SK-N-SH (cell line): ENCODE measurements at regions not wholly inside any gene's neighbourhood (a gene's known extent, or its start where the extent isn't known, plus 50 kb on each side); places are given as distances from the start of the nearest gene placed in this dataset.

ENCODE experiments used
- CTCF ChIA-PET: fragments of 300-600, 350-600 bp; formaldehyde crosslinking; extraction: SDS; loops from one replicate; lab custom pipeline; 2021; lab: Yijun Ruan, JAX
- POLR2A ChIA-PET: fragments of 350-600 bp; sonication (Branson Sonifier 250); formaldehyde crosslinking; extraction: SDS; loops from one replicate; lab custom pipeline; 2020; ENCODE audit warnings: antibody characterized with exemption, inconsistent platforms; lab: Yijun Ruan, JAX
- DNase-seq: peaks from one replicate; pipeline ENCODE4 v3.0.0; 2012
- H2AFZ ChIP-seq: fragments of 200-600 bp; sonication (generic); 2 replicates; pipeline ENCODE4 v1.8.1; 2016; ENCODE audit warnings: antibody characterized with exemption, mild to moderate bottlenecking, low read depth
- H3F3A ChIP-seq: fragments of 200-600 bp; sonication (generic); replicated peaks from 2 replicates; pipeline ENCODE3; 2016; ENCODE audit warnings: antibody characterized with exemption, mild to moderate bottlenecking; ENCODE audit not compliant: insufficient read depth
- H3K27ac ChIP-seq, 2 experiments: fragments of 200-500 bp in 1 of 2; fragments of 200-600 bp in 1 of 2; sonication (Bioruptor generic) in 1 of 2; sonication (generic), shearing (Covaris generic) in 1 of 2; 2 replicates each; pipeline versions ENCODE4 v1.5.1 to v1.6.1; 2014 to 2016; ENCODE audit warnings: low read depth in 2 of 2, inconsistent platforms in 1 of 2, low read length in 1 of 2, mild to moderate bottlenecking in 1 of 2, mixed read lengths in 1 of 2
- H3K27me3 ChIP-seq: fragments of 200-600 bp; sonication (generic), shearing (Covaris generic); 2 replicates; pipeline ENCODE4 v1.6.1; 2016; ENCODE audit warnings: mixed run types; ENCODE audit not compliant: insufficient read depth
- H3K36me3 ChIP-seq, 2 experiments: fragments of 200-500 bp in 1 of 2; fragments of 200-600 bp in 1 of 2; sonication (Bioruptor generic) in 1 of 2; sonication (generic) in 1 of 2; replicated peaks in 1 of 2; 2 replicates each; pipeline versions ENCODE3 to v1.5.1; 2014 to 2016; ENCODE audit warnings: low read length in 1 of 2, mild to moderate bottlenecking in 1 of 2; ENCODE audit not compliant: insufficient read depth in 2 of 2, control insufficient read depth in 1 of 2
- H3K4me1 ChIP-seq, 2 experiments: fragments of 200-500 bp in 1 of 2; fragments of 200-600 bp in 1 of 2; sonication (Bioruptor generic) in 1 of 2; sonication (generic), shearing (Covaris generic) in 1 of 2; 2 replicates each; pipeline versions ENCODE4 v1.5.1 to v1.6.1; 2014 to 2016; ENCODE audit warnings: low read depth in 1 of 2, low read length in 1 of 2, mixed run types in 1 of 2; ENCODE audit not compliant: insufficient read depth in 2 of 2, control insufficient read depth in 1 of 2
- H3K4me2 ChIP-seq: fragments of 200-600 bp; sonication (generic), shearing (Covaris generic); 2 replicates; pipeline ENCODE4 v1.6.1; 2017; ENCODE audit warnings: mixed run types
- H3K4me3 ChIP-seq, 2 experiments: fragments of 200-500 bp in 1 of 2; fragments of 200-600 bp in 1 of 2; sonication (Bioruptor generic) in 1 of 2; sonication (generic), shearing (Covaris generic) in 1 of 2; 2 replicates each; pipeline versions ENCODE4 v1.5.1 to v1.8.1; 2014 to 2016; ENCODE audit warnings: low read depth in 2 of 2, inconsistent platforms in 1 of 2, low read length in 1 of 2, mild to moderate bottlenecking in 1 of 2, mixed read lengths in 1 of 2, moderate library complexity in 1 of 2
- H3K79me2 ChIP-seq: fragments of 200-600 bp; sonication (generic); 2 replicates; pipeline ENCODE4 v1.8.1; 2017; ENCODE audit warnings: mild to moderate bottlenecking; ENCODE audit not compliant: insufficient read depth
- H3K9ac ChIP-seq: fragments of 200-600 bp; sonication (generic); 2 replicates; pipeline ENCODE4 v1.6.1; 2017; ENCODE audit warnings: mixed run types
- H3K9me2 ChIP-seq: fragments of 200-600 bp; sonication (generic); 2 replicates; pipeline ENCODE4 v1.6.1; 2017; ENCODE audit warnings: mixed run types
- H3K9me3 ChIP-seq: fragments of 200-600 bp; sonication (generic); 2 replicates; pipeline ENCODE4 v1.6.1; 2017; ENCODE audit warnings: mixed run types, mild to moderate bottlenecking, moderate library complexity
- H4K20me1 ChIP-seq: fragments of 200-600 bp; sonication (generic); 2 replicates; pipeline ENCODE4 v1.6.1; 2017; ENCODE audit warnings: mild to moderate bottlenecking, mixed run types; ENCODE audit not compliant: insufficient read depth
- CHD2 ChIP-seq: fragments of 150-350 bp; IDR thresholded peaks from 2 replicates; pipeline ENCODE4 v1.6.1; 2018; ENCODE audit warnings: low read length; ENCODE audit not compliant: partially characterized antibody
- CTCF ChIP-seq: fragments of 200-600 bp; sonication (generic); IDR thresholded peaks from 2 replicates; pipeline ENCODE4 v1.6.1; 2017; ENCODE audit warnings: antibody characterized with exemption, mild to moderate bottlenecking, moderate library complexity
- ELF1 ChIP-seq: IDR thresholded peaks from 2 replicates; pipeline ENCODE4 v1.4.0; 2012
- EP300 ChIP-seq, 2 experiments: IDR thresholded peaks; 2 replicates each; pipeline versions ENCODE4 v1.4.0 to v1.6.1; 2012; ENCODE audit warnings: borderline replicate concordance in 1 of 2, low read depth in 1 of 2, low read length in 1 of 2
- FOSL2 ChIP-seq: IDR thresholded peaks from 2 replicates; pipeline ENCODE4 v1.4.0; 2012; ENCODE audit warnings: low read depth, mild to moderate bottlenecking, moderate library complexity, borderline replicate concordance
- GABPA ChIP-seq: IDR thresholded peaks from 2 replicates; pipeline ENCODE4 v1.4.0; 2012; ENCODE audit warnings: low read depth, mild to moderate bottlenecking
- GATA2 ChIP-seq: sonication (generic); formaldehyde crosslinking; IDR thresholded peaks from 2 replicates; pipeline ENCODE4 v1.5.0; 2020; ENCODE audit warnings: mild to moderate bottlenecking, missing genetic modification reagents
- JUND ChIP-seq: IDR thresholded peaks from 2 replicates; pipeline ENCODE4 v1.4.0; 2012
- MXI1 ChIP-seq: IDR thresholded peaks from 2 replicates; pipeline ENCODE4 v1.6.1; 2012; ENCODE audit warnings: mild to moderate bottlenecking, low read depth, low read length, improper control_type of control experiment
- NFIC ChIP-seq: IDR thresholded peaks from 2 replicates; pipeline ENCODE4 v1.4.0; 2012; ENCODE audit warnings: borderline replicate concordance
- NRF1 ChIP-seq: IDR thresholded peaks from 2 replicates; pipeline ENCODE4 v1.6.1; 2012; ENCODE audit warnings: low read depth, mild to moderate bottlenecking, low read length
- POLR2AphosphoS5 ChIP-seq: IDR thresholded peaks from 2 replicates; pipeline ENCODE4 v1.6.1; 2012; ENCODE audit warnings: low read depth, low read length
- RAD21 ChIP-seq: IDR thresholded peaks from 2 replicates; pipeline ENCODE4 v1.6.1; 2012; ENCODE audit warnings: mild to moderate bottlenecking, low read length
- SIN3A ChIP-seq: IDR thresholded peaks from 2 replicates; pipeline ENCODE4 v1.6.1; 2012; ENCODE audit warnings: low read depth, mild to moderate bottlenecking, low read length, moderate library complexity, borderline replicate concordance
- TAF1 ChIP-seq: IDR thresholded peaks from 2 replicates; pipeline ENCODE4 v1.6.1; 2012; ENCODE audit warnings: low read depth, mild to moderate bottlenecking, low read length, moderate library complexity, borderline replicate concordance
- TEAD4 ChIP-seq: IDR thresholded peaks from 2 replicates; pipeline ENCODE4 v1.4.0; 2012; ENCODE audit warnings: mild to moderate bottlenecking, borderline replicate concordance; ENCODE audit not compliant: insufficient read depth
- YY1 ChIP-seq: IDR thresholded peaks from 2 replicates; pipeline ENCODE4 v1.4.0; 2012; ENCODE audit warnings: low read depth, mild to moderate bottlenecking
- WGBS: methylation state at CpG from one replicate; pipeline ENCODE4 v1.1.6; 2017; ENCODE audit warnings: low lambda C conversion rate; 5-methylcytosine and 5-hydroxymethylcytosine counted together
- TF ChIP-seq, protein P1 (sequence below): IDR thresholded peaks from 2 replicates; pipeline ENCODE4; 2012

DNA sequence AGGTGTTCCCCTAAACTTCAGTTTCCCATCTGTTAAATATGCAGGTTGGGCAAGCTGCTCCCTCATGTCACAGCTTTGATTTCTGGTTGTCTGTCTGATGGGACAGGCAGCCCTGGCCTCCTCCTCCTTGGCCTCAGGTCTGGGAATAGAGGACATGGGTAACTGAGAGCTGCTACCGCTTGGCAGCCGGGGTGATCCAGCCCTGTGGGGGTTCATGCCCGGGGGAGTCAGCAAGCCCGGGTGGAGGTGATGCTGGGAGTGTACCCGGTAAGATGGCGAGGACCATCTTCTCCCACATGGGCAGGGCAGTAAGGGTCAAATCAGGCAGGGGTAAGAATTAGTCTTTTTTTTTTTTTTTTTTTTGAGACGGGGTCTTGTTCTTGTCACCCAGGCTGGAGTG lies 845.0 kb downstream of the TBC1D22A start:
- Histone ChIP-seq H3K27me3 (no peaks in the 10 kb centered on the region; the same call in 1 of the 2 replicates), H3K9me3 (no peaks in the 10 kb centered on the region; the same call in 1 of the 2 replicates), H3K9me2 (no peaks in the 10 kb centered on the region), H3K79me2 (no peaks in the 10 kb centered on the region), H3K4me3 (no peak overlapping the region), H3K36me3 (no peaks in the 10 kb centered on the region), H2AFZ (no peak overlapping the region), H4K20me1 (no peaks in the 10 kb centered on the region), H3F3A (no peaks in the 10 kb centered on the region), H3K27ac (no peak overlapping the region), H3K4me2 (no peak overlapping the region), H3K4me1 (peaks cover 0 to 5% of the 10 kb centered on the region in 2 experiments; a peak in 1 of 4 replicates), H3K9ac (no peak overlapping the region)
- 28% methylated on average over 7 of the region's 7 CpGs for WGBS
- POLR2A ChIA-PET = no interaction called here
- CTCF ChIA-PET = no interaction called here
- TF ChIP-seq CHD2 (no peak), MXI1 (no peak), TAF1 (no peak)
- TF ChIP-seq, protein P1, sequence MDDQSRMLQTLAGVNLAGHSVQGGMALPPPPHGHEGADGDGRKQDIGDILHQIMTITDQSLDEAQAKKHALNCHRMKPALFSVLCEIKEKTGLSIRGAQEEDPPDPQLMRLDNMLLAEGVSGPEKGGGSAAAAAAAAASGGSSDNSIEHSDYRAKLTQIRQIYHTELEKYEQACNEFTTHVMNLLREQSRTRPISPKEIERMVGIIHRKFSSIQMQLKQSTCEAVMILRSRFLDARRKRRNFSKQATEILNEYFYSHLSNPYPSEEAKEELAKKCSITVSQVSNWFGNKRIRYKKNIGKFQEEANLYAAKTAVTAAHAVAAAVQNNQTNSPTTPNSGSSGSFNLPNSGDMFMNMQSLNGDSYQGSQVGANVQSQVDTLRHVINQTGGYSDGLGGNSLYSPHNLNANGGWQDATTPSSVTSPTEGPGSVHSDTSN = no peak
- DNase-seq = no peak

- Histone ChIP-seq H3K4me1 (peaks cover 0 to 5% of the 10 kb centered on the region in 2 experiments; a peak in 1 of 4 replicates), H3K27me3 (no peaks in the 10 kb centered on the region; the same call in 1 of the 2 replicates), H3K9me3 (no peaks in the 10 kb centered on the region; the same call in 1 of the 2 replicates), H3K4me3 (no peak overlapping the region), H3K36me3 (no peaks in the 10 kb centered on the region), H3K9ac (no peak overlapping the region), H3K27ac (no peak overlapping the region), H4K20me1 (no peaks in the 10 kb centered on the region), H3K9me2 (no peaks in the 10 kb centered on the region), H3K79me2 (no peaks in the 10 kb centered on the region), H3K4me2 (no peak overlapping the region), H2AFZ (no peak overlapping the region), H3F3A (no peaks in the 10 kb centered on the region)
- WGBS = 3% methylated on average over 3 of the region's 9 CpGs
- no peak for DNase-seq
- ChIA-PET POLR2A (no interaction called here), CTCF (interaction anchor here (0.7 to 1.5 kb wide), 2 partner anchors 804 to 808 kb away, joined by 3 read pairs; no protein-coding TSS in a partner anchor)
- no peak for TF ChIP-seq POLR2AphosphoS5
- TF ChIP-seq NRF1 = no peak
- no peak for TF ChIP-seq GABPA
- no peak for TF ChIP-seq SIN3A
- TF ChIP-seq ELF1 = no peak
- TF ChIP-seq EP300 (IDR thresholded peaks at IDR 0.05; ENCODE audit: borderline replicate concordance in 1 of 2, low read depth in 1 of 2, low read length in 1 of 2) = no peak
- TF ChIP-seq YY1 = no peak
- no peak for TF ChIP-seq TAF1
Observed at GRCh38 chr22:47606426-47606825, 844.0 kb downstream of the TBC1D22A start.

DNA sequence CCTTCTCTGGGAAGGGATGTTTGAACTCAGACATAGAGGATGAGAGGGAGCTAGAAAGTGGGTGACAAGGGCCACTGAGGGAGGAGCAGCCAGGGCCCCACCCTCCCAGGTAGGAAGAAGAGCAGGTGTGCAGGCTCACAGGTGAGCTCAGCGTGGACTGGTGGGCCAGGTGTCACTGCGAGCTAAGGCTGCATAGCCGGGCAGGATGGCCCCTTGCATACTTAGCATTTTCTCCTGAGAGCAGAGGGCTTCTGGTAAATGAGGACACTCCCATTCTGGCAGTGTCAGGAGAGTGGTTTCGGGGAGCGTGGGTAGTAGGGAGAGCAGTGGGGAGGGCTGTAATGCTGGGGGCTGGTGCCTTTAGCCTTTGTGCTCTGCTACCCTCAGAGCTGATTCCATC lies 843.4 kb downstream of the TBC1D22A start:
- H3K36me3 ChIP-seq = no peaks in the 10 kb centered on the region
- peaks cover 0 to 5% of the 10 kb centered on the region in 2 experiments; a peak in 1 of 4 replicates for H3K4me1 ChIP-seq
- H4K20me1 ChIP-seq = no peaks in the 10 kb centered on the region
- ChIA-PET POLR2A (no interaction called here), CTCF (interaction anchor here (1.5 kb wide), 1 partner anchor 807 kb away, joined by 3 read pairs; no protein-coding TSS in a partner anchor)
- H3K4me2 ChIP-seq = no peak overlapping the region
- no peak for DNase-seq
- no peaks in the 10 kb centered on the region for H3K79me2 ChIP-seq
- 9% methylated on average over 5 of the region's 5 CpGs for WGBS
- H3K27me3 ChIP-seq = no peaks in the 10 kb centered on the region; the same call in 1 of the 2 replicates
- TF ChIP-seq FOSL2 (no peak), ELF1 (no peak), GABPA (no peak), NRF1 (no peak), RAD21 (no peak), GATA2 (no peak), TAF1 (no peak), JUND (no peak), NFIC (no peak), TEAD4 (no peak), CTCF (no peak)
- H3F3A ChIP-seq = no peaks in the 10 kb centered on the region
- H3K9me3 ChIP-seq = no peaks in the 10 kb centered on the region
- no peak overlapping the region for H3K4me3 ChIP-seq
- H3K27ac ChIP-seq = no peak overlapping the region
- no peak overlapping the region for H3K9ac ChIP-seq
- no peaks in the 10 kb centered on the region for H3K9me2 ChIP-seq
- no peak overlapping the region for H2AFZ ChIP-seq
